ENCODE measurements at regions not wholly inside any gene's neighbourhood (a gene's known extent, or its start where the extent isn't known, plus 50 kb on each side); places are given as distances from the start of the nearest gene placed in this dataset.

DNA sequence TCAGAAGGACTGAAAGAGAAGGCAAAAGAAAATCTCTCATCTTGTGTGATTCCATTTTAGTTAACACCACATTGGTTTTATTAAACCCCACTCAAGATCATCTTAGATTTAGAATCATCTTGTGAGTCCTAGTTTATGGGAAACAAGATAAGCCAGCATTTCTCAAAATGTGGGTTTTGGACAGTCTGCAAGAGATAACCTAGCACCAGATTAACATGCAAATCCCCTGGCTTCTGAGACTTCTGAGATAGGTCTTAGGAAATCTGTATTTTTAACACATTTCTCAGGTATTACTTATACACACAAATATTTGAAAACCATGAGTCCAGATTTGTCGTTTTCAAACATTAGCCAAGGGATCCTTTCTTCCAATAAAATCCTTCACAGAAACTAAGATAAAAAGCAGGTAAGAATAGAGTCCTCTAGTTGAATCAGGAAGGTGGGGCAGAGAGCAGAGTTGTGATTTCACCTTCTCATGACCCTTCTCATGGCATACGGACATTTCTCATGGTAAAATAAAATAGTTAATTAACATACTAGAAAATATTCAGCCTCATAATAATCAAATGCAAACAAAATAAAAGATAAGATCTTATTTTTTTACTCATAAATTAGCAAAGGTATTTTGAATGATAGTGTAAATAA is 287.2 kb upstream of the FN1 start:
- no peak for TF ChIP-seq POLR2AphosphoS5 (IDR thresholded peaks at IDR 0.05; ENCODE audit: borderline replicate concordance, low read depth, low read length)
- TF ChIP-seq EZH2 (IDR thresholded peaks at IDR 0.05), result no peak
